Neural cell (in vitro differentiated cells): ENCODE measurements at regions not wholly inside any gene's neighbourhood (a gene's known extent, or its start where the extent isn't known, plus 50 kb on each side); places are given as distances from the start of the nearest gene placed in this dataset.

Source experiments
- EZH2 ChIP-seq: fragments of 200-600, 300-800 bp; shearing (Covaris generic), sonication (generic); IDR thresholded peaks from 2 replicates; pipeline ENCODE4 v1.6.1; 2014; ENCODE audit warnings: antibody characterized with exemption, low read length, borderline replicate concordance, mild to moderate bottlenecking; ENCODE audit not compliant: insufficient read depth, poor library complexity, severe bottlenecking
- MXI1 ChIP-seq: fragments of 450-650 bp; conservative IDR thresholded peaks from 2 replicates; pipeline ENCODE4 v1.6.1; 2014; ENCODE audit warnings: antibody characterized with exemption, mild to moderate bottlenecking; ENCODE audit not compliant: poor library complexity, severe bottlenecking
- POLR2AphosphoS5 ChIP-seq: IDR thresholded peaks from 2 replicates; pipeline ENCODE4 v1.6.1; 2012
- RAD21 ChIP-seq: fragments of 450-650 bp; conservative IDR thresholded peaks from 2 replicates; pipeline ENCODE4 v1.6.1; 2014; ENCODE audit warnings: antibody characterized with exemption, mild to moderate bottlenecking, moderate library complexity
- TAF1 ChIP-seq: IDR thresholded peaks from 2 replicates; pipeline ENCODE4 v1.6.1; 2012; ENCODE audit warnings: low read depth
- TF ChIP-seq, protein P1 (sequence below): fragments of 450-650 bp; IDR thresholded peaks from 2 replicates; pipeline ENCODE4 v1.5.1; 2014; ENCODE audit warnings: antibody characterized with exemption, mild to moderate bottlenecking, moderate library complexity; ENCODE audit not compliant: poor library complexity, severe bottlenecking

DNA sequence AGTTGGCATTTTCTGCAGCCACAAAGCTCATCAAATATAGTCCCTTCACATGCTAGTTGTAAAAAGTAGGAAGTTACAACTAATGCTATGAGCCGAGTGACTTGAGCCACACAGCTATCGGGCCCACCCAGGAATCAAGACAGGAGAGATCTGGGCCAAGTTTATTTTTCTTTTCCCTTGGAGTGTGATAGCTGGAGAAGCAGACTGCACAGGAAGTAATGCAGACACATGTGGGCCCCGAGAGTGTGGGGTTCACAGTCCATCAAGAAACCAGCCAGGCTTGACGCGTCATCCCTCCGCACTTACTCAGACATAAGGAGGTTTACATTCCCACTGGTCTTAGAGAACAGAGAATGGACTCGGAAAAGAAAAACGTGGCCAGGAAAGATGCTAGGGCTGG, 403.1 kb upstream of the CDH11 start:
- TF ChIP-seq, protein P1, sequence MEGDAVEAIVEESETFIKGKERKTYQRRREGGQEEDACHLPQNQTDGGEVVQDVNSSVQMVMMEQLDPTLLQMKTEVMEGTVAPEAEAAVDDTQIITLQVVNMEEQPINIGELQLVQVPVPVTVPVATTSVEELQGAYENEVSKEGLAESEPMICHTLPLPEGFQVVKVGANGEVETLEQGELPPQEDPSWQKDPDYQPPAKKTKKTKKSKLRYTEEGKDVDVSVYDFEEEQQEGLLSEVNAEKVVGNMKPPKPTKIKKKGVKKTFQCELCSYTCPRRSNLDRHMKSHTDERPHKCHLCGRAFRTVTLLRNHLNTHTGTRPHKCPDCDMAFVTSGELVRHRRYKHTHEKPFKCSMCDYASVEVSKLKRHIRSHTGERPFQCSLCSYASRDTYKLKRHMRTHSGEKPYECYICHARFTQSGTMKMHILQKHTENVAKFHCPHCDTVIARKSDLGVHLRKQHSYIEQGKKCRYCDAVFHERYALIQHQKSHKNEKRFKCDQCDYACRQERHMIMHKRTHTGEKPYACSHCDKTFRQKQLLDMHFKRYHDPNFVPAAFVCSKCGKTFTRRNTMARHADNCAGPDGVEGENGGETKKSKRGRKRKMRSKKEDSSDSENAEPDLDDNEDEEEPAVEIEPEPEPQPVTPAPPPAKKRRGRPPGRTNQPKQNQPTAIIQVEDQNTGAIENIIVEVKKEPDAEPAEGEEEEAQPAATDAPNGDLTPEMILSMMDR: no peak
- TF ChIP-seq RAD21 (no peak), EZH2 (no peak), MXI1 (no peak), POLR2AphosphoS5 (no peak), TAF1 (no peak)
